HEK293 (cell line): ENCODE measurements at regions not wholly inside any gene's neighbourhood (a gene's known extent, or its start where the extent isn't known, plus 50 kb on each side); places are given as distances from the start of the nearest gene placed in this dataset.
"Not testable (repeated sequence)": the region's sequence is repeated elsewhere in the genome, so short reads cannot be mapped to it uniquely, and the experiment has no call there.

ENCODE experiments used
- CTCF ChIA-PET: fragments of 350-600 bp; formaldehyde crosslinking; extraction: SDS; loops from one replicate; lab custom pipeline; 2021; ENCODE audit warnings: antibody characterized with exemption; lab: Yijun Ruan, JAX
- POLR2A ChIA-PET: fragments of 300-600 bp; formaldehyde crosslinking; extraction: SDS; loops from one replicate; lab custom pipeline; 2020; ENCODE audit warnings: antibody characterized with exemption, inconsistent platforms; lab: Yijun Ruan, JAX
- H3K27ac ChIP-seq: fragments of 200-500 bp; sonication (Bioruptor generic); 2 replicates; pipeline ENCODE4 v1.5.1; 2014; ENCODE audit warnings: low read depth, low read length, control low read depth, inconsistent platforms; ENCODE audit errors: extremely low read depth
- H3K36me3 ChIP-seq, 2 experiments: fragments of 200-500 bp in 1 of 2; sonication (Bioruptor generic) in 1 of 2; 1 replicate in 1 of 2; 2 replicates in 1 of 2; pipeline ENCODE4 v1.5.1; 2014 to 2017; ENCODE audit warnings: inconsistent platforms in 2 of 2, low read length in 2 of 2; ENCODE audit not compliant: control insufficient read depth in 2 of 2, insufficient read depth in 1 of 2
- H3K4me1 ChIP-seq: fragments of 200-500 bp; sonication (Bioruptor generic); 2 replicates; pipeline ENCODE4 v1.5.1; 2014; ENCODE audit warnings: mild to moderate bottlenecking, low read length, inconsistent platforms; ENCODE audit not compliant: control insufficient read depth, insufficient read depth
- H3K4me3 ChIP-seq: 2 replicates; pipeline ENCODE4 v1.5.1; 2011; ENCODE audit warnings: low read depth, mild to moderate bottlenecking, control low read depth, low read length, moderate library complexity
- H3K9me3 ChIP-seq: fragments of 200-500 bp; sonication (Bioruptor generic); 2 replicates; pipeline ENCODE4 v1.5.1; 2014; ENCODE audit warnings: low read depth, low read length, inconsistent platforms; ENCODE audit not compliant: control insufficient read depth, insufficient read depth
- GLIS2 ChIP-seq: fragments of 450-650 bp; formaldehyde crosslinking; IDR thresholded peaks from 2 replicates; pipeline ENCODE4 v1.5.1; 2016; ENCODE audit warnings: missing biosample characterization, missing genetic modification characterization
- HOXA7 ChIP-seq: sonication (generic); formaldehyde crosslinking; IDR thresholded peaks from 2 replicates; pipeline ENCODE4 v1.8.1; 2022; ENCODE audit warnings: missing genetic modification reagents, borderline replicate concordance
- KLF7 ChIP-seq: fragments of 450-650 bp; formaldehyde crosslinking; IDR thresholded peaks from 2 replicates; pipeline ENCODE4 v1.5.1; 2016; ENCODE audit warnings: missing biosample characterization, missing genetic modification characterization, borderline replicate concordance
- ZBTB17 ChIP-seq: fragments of 450-650 bp; formaldehyde crosslinking; IDR thresholded peaks from 2 replicates; pipeline ENCODE4 v1.5.1; 2016; ENCODE audit warnings: missing biosample characterization, missing genetic modification characterization
- ZFP69B ChIP-seq: fragments of 450-650 bp; formaldehyde crosslinking; IDR thresholded peaks from 2 replicates; pipeline ENCODE4 v1.5.1; 2016; ENCODE audit warnings: missing biosample characterization, missing genetic modification characterization
- ZNF112 ChIP-seq: fragments of 450-650 bp; formaldehyde crosslinking; IDR thresholded peaks from 2 replicates; pipeline ENCODE4 v1.5.0; 2017; ENCODE audit warnings: missing biosample characterization, missing genetic modification characterization
- ZNF157 ChIP-seq: fragments of 450-650 bp; formaldehyde crosslinking; IDR thresholded peaks from 2 replicates; pipeline ENCODE4 v1.5.1; 2016; ENCODE audit warnings: missing biosample characterization, missing genetic modification characterization
- ZNF2 ChIP-seq: fragments of 450-650 bp; formaldehyde crosslinking; IDR thresholded peaks from 2 replicates; pipeline ENCODE4 v1.5.1; 2016; ENCODE audit warnings: missing biosample characterization, missing genetic modification characterization
- ZNF202 ChIP-seq: fragments of 450-650 bp; formaldehyde crosslinking; IDR thresholded peaks from 2 replicates; pipeline ENCODE4 v1.5.1; 2016; ENCODE audit warnings: missing biosample characterization, missing genetic modification characterization, borderline replicate concordance
- ZNF221 ChIP-seq: fragments of 450-650 bp; formaldehyde crosslinking; IDR thresholded peaks from 2 replicates; pipeline ENCODE4 v1.5.1; 2017; ENCODE audit warnings: missing biosample characterization, missing genetic modification characterization, borderline replicate concordance
- ZNF274 ChIP-seq, 2 experiments: fragments of 200-500 bp in 1 of 2; fragments of 450-650 bp in 1 of 2; sonication (Bioruptor generic) in 1 of 2; formaldehyde crosslinking in 1 of 2; IDR thresholded peaks; 2 replicates each; pipeline versions ENCODE4 v1.5.1 to v1.6.1; 2014 to 2016; ENCODE audit warnings: borderline replicate concordance in 1 of 2, inconsistent platforms in 1 of 2, low read length in 1 of 2, missing biosample characterization in 1 of 2, missing genetic modification characterization in 1 of 2
- ZNF404 ChIP-seq: fragments of 450-650 bp; formaldehyde crosslinking; IDR thresholded peaks from 2 replicates; pipeline ENCODE4 v1.5.1; 2017; ENCODE audit warnings: missing biosample characterization, missing genetic modification characterization
- ZNF473 ChIP-seq: fragments of 450-650 bp; formaldehyde crosslinking; IDR thresholded peaks from 2 replicates; pipeline ENCODE4 v1.5.1; 2017; ENCODE audit warnings: missing biosample characterization, missing genetic modification characterization
- ZNF626 ChIP-seq: fragments of 450-650 bp; sonication (Bioruptor Pico); formaldehyde crosslinking; IDR thresholded peaks from 2 replicates; pipeline ENCODE4 v1.5.1; 2018; ENCODE audit warnings: missing biosample characterization, missing genetic modification characterization, inconsistent platforms
- ZNF704 ChIP-seq: fragments of 450-650 bp; formaldehyde crosslinking; IDR thresholded peaks from 2 replicates; pipeline ENCODE4 v1.5.1; 2016; ENCODE audit warnings: missing biosample characterization, missing genetic modification characterization
- ZNF707 ChIP-seq: fragments of 450-650 bp; formaldehyde crosslinking; IDR thresholded peaks from 2 replicates; pipeline ENCODE4 v1.5.1; 2016; ENCODE audit warnings: missing biosample characterization, missing genetic modification characterization
- TF ChIP-seq, protein P1 (sequence below): sonication (generic); formaldehyde crosslinking; IDR thresholded peaks from 2 replicates; pipeline ENCODE4 v1.8.1; 2022; ENCODE audit warnings: mild to moderate bottlenecking, moderate library complexity, missing genetic modification reagents
- TF ChIP-seq, protein P2 (sequence below): fragments of 450-650 bp; formaldehyde crosslinking; IDR thresholded peaks from 2 replicates; pipeline ENCODE4 v1.5.1; 2016; ENCODE audit warnings: missing biosample characterization, missing genetic modification characterization
- TF ChIP-seq, protein P3 (sequence below): fragments of 450-650 bp; formaldehyde crosslinking; IDR thresholded peaks from 2 replicates; pipeline ENCODE4 v1.5.1; 2016; ENCODE audit warnings: missing biosample characterization, missing genetic modification characterization

GRCh38 chr4:170464614-170465197 lies 374.9 kb upstream of the AADAT start:
- H3K4me1 ChIP-seq = no peaks in the 10 kb centered on the region
- POLR2A ChIA-PET = no interaction called here

DNA sequence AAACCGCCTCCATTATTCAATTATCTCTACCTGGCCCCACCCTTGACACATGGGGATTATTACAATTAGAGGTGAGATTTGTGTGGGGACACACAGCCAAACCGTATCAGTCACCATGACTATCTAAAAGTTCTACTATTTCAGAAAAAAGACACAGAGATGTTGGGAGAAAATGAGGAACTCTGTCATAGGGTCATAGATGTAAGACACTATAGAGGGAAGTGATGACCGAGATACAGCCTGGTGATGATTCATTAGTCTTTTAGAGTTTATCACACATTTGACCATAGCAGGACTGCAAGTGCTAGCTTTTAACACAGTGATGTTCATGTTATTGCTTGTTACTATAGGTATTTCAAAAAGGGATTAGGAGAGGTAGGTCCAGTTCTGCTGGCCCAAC lies 357.0 kb upstream of the AADAT start:
- TF ChIP-seq GLIS2 (tag by site-specific recombination) = no peak
- TF ChIP-seq KLF7 (tag by site-specific recombination) = no peak
- no peak for TF ChIP-seq ZNF202
- no peak for TF ChIP-seq ZNF626 (tag by site-specific recombination)
- no peak for TF ChIP-seq ZFP69B (tag by site-specific recombination)
- TF ChIP-seq, protein P1, sequence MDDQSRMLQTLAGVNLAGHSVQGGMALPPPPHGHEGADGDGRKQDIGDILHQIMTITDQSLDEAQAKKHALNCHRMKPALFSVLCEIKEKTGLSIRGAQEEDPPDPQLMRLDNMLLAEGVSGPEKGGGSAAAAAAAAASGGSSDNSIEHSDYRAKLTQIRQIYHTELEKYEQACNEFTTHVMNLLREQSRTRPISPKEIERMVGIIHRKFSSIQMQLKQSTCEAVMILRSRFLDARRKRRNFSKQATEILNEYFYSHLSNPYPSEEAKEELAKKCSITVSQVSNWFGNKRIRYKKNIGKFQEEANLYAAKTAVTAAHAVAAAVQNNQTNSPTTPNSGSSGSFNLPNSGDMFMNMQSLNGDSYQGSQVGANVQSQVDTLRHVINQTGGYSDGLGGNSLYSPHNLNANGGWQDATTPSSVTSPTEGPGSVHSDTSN = no peak
- no peak for TF ChIP-seq ZNF473 (tag by site-specific recombination)
- no peak for TF ChIP-seq ZNF707
- TF ChIP-seq ZNF221 = no peak
- TF ChIP-seq, protein P2, sequence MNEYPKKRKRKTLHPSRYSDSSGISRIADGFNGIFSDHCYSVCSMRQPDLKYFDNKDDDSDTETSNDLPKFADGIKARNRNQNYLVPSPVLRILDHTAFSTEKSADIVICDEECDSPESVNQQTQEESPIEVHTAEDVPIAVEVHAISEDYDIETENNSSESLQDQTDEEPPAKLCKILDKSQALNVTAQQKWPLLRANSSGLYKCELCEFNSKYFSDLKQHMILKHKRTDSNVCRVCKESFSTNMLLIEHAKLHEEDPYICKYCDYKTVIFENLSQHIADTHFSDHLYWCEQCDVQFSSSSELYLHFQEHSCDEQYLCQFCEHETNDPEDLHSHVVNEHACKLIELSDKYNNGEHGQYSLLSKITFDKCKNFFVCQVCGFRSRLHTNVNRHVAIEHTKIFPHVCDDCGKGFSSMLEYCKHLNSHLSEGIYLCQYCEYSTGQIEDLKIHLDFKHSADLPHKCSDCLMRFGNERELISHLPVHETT = no peak
- no peak for TF ChIP-seq ZBTB17 (tag by site-specific recombination)
- no peak for TF ChIP-seq ZNF704 (tag by site-specific recombination)
- no peak for TF ChIP-seq ZNF2 (tag by site-specific recombination)
- TF ChIP-seq, protein P3, sequence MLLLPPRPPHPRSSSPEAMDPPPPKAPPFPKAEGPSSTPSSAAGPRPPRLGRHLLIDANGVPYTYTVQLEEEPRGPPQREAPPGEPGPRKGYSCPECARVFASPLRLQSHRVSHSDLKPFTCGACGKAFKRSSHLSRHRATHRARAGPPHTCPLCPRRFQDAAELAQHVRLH (tag by site-specific recombination) = no peak
- no peak for TF ChIP-seq ZNF157 (tag by site-specific recombination)
- TF ChIP-seq ZNF112 = no peak
- CTCF ChIA-PET = no interaction called here

More at GRCh38 chr4:170464614-170465197, 374.9 kb upstream of the AADAT start:
- no peak overlapping the region for H3K27ac ChIP-seq
- H3K36me3 ChIP-seq = no peaks in the 10 kb centered on the region
- CTCF ChIA-PET = no interaction called here
- TF ChIP-seq HOXA7 (CRISPR knock-in tag) (no peak), ZNF404 (tag by site-specific recombination) (no peak), ZNF274 (IDR thresholded peaks at IDR 0.05; ENCODE audit: low read length) (no peak), ZNF274 (tag by site-specific recombination; IDR thresholded peaks at IDR 0.05; ENCODE audit: borderline replicate concordance) (no peak)
- H3K4me3 ChIP-seq = no peak overlapping the region
- H3K9me3 ChIP-seq = no peaks in the 10 kb centered on the region

DNA sequence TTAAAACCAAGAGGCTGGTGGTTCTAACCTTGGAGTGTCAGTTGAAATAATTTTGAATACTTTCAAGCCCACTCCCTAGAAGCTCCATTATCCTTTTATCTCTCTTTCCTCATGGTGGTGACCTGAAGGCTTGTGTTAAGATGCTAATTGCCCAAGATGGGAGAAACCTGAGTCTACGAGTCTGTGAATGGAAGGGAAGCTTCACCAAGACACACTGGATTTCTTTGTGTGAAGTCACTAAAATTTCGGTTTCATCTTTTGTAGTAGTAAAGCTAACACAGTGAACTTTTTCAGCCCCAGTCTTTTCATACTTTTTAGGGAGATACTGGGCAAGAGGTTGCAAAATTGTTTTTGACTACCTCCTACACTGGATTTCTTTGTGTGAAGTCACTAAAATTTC lies 351.4 kb upstream of the AADAT start:
- POLR2A ChIA-PET, CTCF ChIA-PET, H3K4me1 ChIP-seq, H3K9me3 ChIP-seq, H3K36me3 ChIP-seq, H3K4me3 ChIP-seq, H3K27ac ChIP-seq: not testable (repeated sequence)

More for the DNA sequence above, 357.0 kb upstream of the AADAT start:
- POLR2A ChIA-PET = no interaction called here
- Histone ChIP-seq H3K4me1 (no peaks in the 10 kb centered on the region), H3K36me3 (no peaks in the 10 kb centered on the region), H3K27ac (no peak overlapping the region), H3K4me3 (no peak overlapping the region), H3K9me3 (no peaks in the 10 kb centered on the region)
